Naive thymus-derived CD8-positive, alpha-beta T cell (primary cell): ENCODE measurements at regions not wholly inside any gene's neighbourhood (a gene's known extent, or its start where the extent isn't known, plus 50 kb on each side); places are given as distances from the start of the nearest gene placed in this dataset. TPM values are rescaled to one million over a fixed set of nuclear protein-coding genes. Genes with fewer than 3 reads are reported as not detected.

ENCODE experiments used
- microRNA-seq: library from miRNA; unstranded; fragments of <30 nt; microRNA quantifications from one replicate; pipeline ENCODE4 v1.2.0, GENCODE V29; 2022; ENCODE audit warnings: borderline microRNAs expressed

Small RNA genes in the stretch of these regions (microRNA-seq; reads per million reads assigned to microRNA genes)
- gene MIR4527 = not detected
